Calu3 (cell line): ENCODE measurements at regions not wholly inside any gene's neighbourhood (a gene's known extent, or its start where the extent isn't known, plus 50 kb on each side); places are given as distances from the start of the nearest gene placed in this dataset.

Experiments
- BruUV-seq: library from RNA; stranded (reverse); fragments of 400-500 nt; replicated peaks from 2 replicates; lab custom pipeline; 2021; lab: Mats Ljungman, UMichigan
- CTCF ChIA-PET: fragments of 300-600 bp; sonication (Branson Sonifier 250); formaldehyde crosslinking; loops from one replicate; lab custom pipeline; 2022; ENCODE audit warnings: antibody characterized with exemption; lab: Charles Lee
- DNase-seq: peaks from one replicate; pipeline ENCODE4 v3.0.0; 2022
- H3K27ac Mint-ChIP-seq: one replicate; pipeline ENCODE4 v1.8.0; 2022; ENCODE audit warnings: mixed read lengths; ENCODE audit not compliant: unreplicated experiment
- H3K27me3 Mint-ChIP-seq: one replicate; pipeline ENCODE4 v1.8.0; 2022; ENCODE audit warnings: mixed read lengths; ENCODE audit not compliant: unreplicated experiment
- H3K36me3 Mint-ChIP-seq: one replicate; pipeline ENCODE4 v1.8.0; 2022; ENCODE audit warnings: mild to moderate bottlenecking, moderate library complexity, mixed read lengths; ENCODE audit not compliant: insufficient read depth, unreplicated experiment
- H3K4me1 Mint-ChIP-seq: one replicate; pipeline ENCODE4 v1.8.0; 2022; ENCODE audit warnings: mild to moderate bottlenecking, low read depth, mixed read lengths; ENCODE audit not compliant: unreplicated experiment
- H3K4me3 Mint-ChIP-seq: one replicate; pipeline ENCODE4 v1.8.0; 2022; ENCODE audit warnings: mild to moderate bottlenecking, low read depth, moderate library complexity, mixed read lengths; ENCODE audit not compliant: unreplicated experiment
- H3K9me3 Mint-ChIP-seq: one replicate; pipeline ENCODE4 v1.8.0; 2022; ENCODE audit warnings: low read depth, mixed read lengths; ENCODE audit not compliant: unreplicated experiment
- CTCF ChIP-seq: fragments of 200-600 bp; IDR thresholded peaks from one replicate; pipeline ENCODE4 v1.8.0; 2022; ENCODE audit warnings: antibody characterized with exemption; ENCODE audit not compliant: unreplicated experiment
- intact Hi-C: fragments of 100-400 bp; cut with micrococcal nuclease; formaldehyde crosslinking; loops from one replicate; pipeline ENCODE4 v1.10.0; 2022; ENCODE audit not compliant: unreplicated experiment

- intact Hi-C loops, result no loop called here
- Mint-ChIP-seq H3K27me3 (peaks cover 25% of the 10 kb centered on the region), H3K4me3 (no peak overlapping the region), H3K9me3 (no peaks in the 10 kb centered on the region), H3K36me3 (no peaks in the 10 kb centered on the region), H3K27ac (no peak overlapping the region), H3K4me1 (no peaks in the 10 kb centered on the region)
- no peak for DNase-seq
- CTCF ChIA-PET, result no interaction called here
- no peak for TF ChIP-seq CTCF
- BruUV-seq, result no TSS peak
Measured at GRCh38 chr18:10050956-10051355, 137.1 kb downstream of the VAPA start.

DNA sequence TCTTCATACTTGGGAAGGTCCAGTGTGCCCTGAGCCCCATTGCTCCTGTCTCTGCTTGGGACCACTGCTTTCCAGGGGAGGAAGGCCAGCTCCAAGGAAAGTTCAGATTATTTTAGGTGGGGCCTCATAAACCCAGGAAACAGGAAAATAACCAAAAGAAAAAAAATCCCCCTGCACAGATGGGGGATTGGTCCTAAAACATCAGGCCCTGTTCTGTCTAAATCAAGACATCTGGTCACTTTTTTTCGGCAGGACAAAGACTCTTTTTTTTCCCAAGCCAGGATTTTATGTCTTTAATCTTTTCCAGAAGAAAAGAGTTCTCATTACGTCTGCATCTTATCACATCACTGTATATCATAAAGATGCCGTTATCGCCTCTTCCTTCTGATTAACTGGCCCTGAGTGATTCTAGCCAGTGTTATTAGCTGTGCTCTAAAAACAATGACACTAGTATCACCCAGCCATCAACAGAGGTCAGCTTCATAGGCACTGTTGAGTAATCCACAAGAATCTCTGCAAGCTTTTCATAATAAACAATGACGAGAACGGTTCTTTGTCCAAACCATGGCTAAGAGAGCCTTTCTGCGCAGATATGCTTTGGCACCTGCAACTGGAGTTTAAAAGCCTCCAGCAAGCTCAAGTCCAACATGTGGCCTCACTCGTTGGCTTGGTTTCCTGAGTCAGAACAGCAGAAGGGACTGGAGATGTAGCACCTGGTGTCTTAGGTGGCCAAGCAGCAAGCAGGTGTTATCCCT is 138.2 kb downstream of the VAPA start:
- Mint-ChIP-seq H3K27me3 (peaks cover 25% of the 10 kb centered on the region), H3K9me3 (no peaks in the 10 kb centered on the region), H3K4me1 (no peaks in the 10 kb centered on the region), H3K27ac (no peak overlapping the region), H3K4me3 (no peak overlapping the region), H3K36me3 (no peaks in the 10 kb centered on the region)
- no TSS peak for BruUV-seq
- TF ChIP-seq CTCF, result no peak
- CTCF ChIA-PET, result no interaction called here
- no peak for DNase-seq
- intact Hi-C loops, result no loop called here

GRCh38 chr18:10052871-10053270 is 139.1 kb downstream of the VAPA start:
- no TSS peak for BruUV-seq
- DNase-seq, result no peak
- intact Hi-C loops, result no loop called here
- Mint-ChIP-seq H3K4me3 (no peak overlapping the region), H3K27me3 (peaks cover 19% of the 10 kb centered on the region), H3K4me1 (peaks cover 7% of the 10 kb centered on the region), H3K27ac (no peak overlapping the region), H3K36me3 (no peaks in the 10 kb centered on the region), H3K9me3 (no peaks in the 10 kb centered on the region)
- no peak for TF ChIP-seq CTCF
- CTCF ChIA-PET, result no interaction called here

DNA sequence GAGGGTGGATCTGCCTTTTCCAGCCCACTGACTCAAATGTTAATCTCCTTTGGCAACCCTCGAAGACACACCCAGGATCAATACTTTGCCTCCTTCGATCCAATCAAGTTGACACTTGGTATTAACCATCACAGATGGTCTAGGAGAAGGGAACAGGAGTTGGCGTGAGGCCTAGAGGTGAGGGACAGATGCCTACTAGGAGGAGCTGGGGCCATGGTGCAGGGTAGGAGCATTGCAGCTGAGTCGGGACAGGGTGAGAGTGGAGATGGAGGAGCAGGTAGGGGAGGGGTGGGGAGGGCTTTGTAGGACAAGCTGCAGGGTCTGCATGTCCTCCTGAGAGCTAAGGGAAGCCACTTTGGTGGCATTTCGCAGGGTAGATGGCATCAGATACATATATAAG is 140.0 kb downstream of the VAPA start:
- Mint-ChIP-seq H3K4me3 (no peak overlapping the region), H3K27me3 (peaks cover 12% of the 10 kb centered on the region), H3K27ac (no peak overlapping the region), H3K36me3 (no peaks in the 10 kb centered on the region), H3K4me1 (peaks cover 10% of the 10 kb centered on the region), H3K9me3 (no peaks in the 10 kb centered on the region)
- intact Hi-C loops, result no loop called here
- no peak for DNase-seq
- no peak for TF ChIP-seq CTCF
- CTCF ChIA-PET, result no interaction called here
- BruUV-seq, result no TSS peak
